GM12878 (cell line): ENCODE measurements at regions not wholly inside any gene's neighbourhood (a gene's known extent, or its start where the extent isn't known, plus 50 kb on each side); places are given as distances from the start of the nearest gene placed in this dataset.

Experiments
- ATAC-seq: fragments of 200-7000 bp; cut with Tn5 transposase; 3 replicates; pipeline ENCODE4 v1.9.1; 2020; ENCODE audit warnings: mild to moderate bottlenecking, moderate library complexity
- BruUV-seq: library from RNA; stranded (reverse); fragments of 400-500 nt; replicated peaks from 2 replicates; lab custom pipeline; 2021; lab: Mats Ljungman, UMichigan
- CTCF ChIA-PET: fragments of 300-600 bp; sonication (Branson Sonifier 250); formaldehyde crosslinking; extraction: SDS; loops from one replicate; lab custom pipeline; 2021; ENCODE audit warnings: inconsistent platforms; lab: Yijun Ruan, JAX
- POLR2A ChIA-PET: fragments of 350-600 bp; formaldehyde crosslinking; extraction: SDS; loops from one replicate; lab custom pipeline; 2021; ENCODE audit warnings: inconsistent platforms; lab: Charles Lee
- RAD21 ChIA-PET: fragments of 300-600 bp; sonication (Branson Sonifier 250); formaldehyde crosslinking; loops from one replicate; lab custom pipeline; 2023; ENCODE audit warnings: antibody characterized with exemption; ENCODE audit not compliant: unreplicated experiment; lab: Charles Lee
- SMC1A ChIA-PET: fragments of 300-600 bp; sonication (Branson Sonifier 250); formaldehyde crosslinking; loops from one replicate; lab custom pipeline; 2023; ENCODE audit not compliant: unreplicated experiment, uncharacterized antibody; lab: Charles Lee
- DNase-seq: peaks from one replicate; pipeline ENCODE4 v3.0.0-alpha.2; 2011; ENCODE audit warnings: low read depth, low spot score
- FAIRE-seq: peaks from 3 replicates; lab custom pipeline; 2011; peaks lifted over from hg19 to GRCh38; lab: Jason Lieb, UNC
- H2AFZ ChIP-seq: 2 replicates; pipeline ENCODE4 v1.6.0; 2011; ENCODE audit warnings: low read depth, low read length, control low read depth; ENCODE audit not compliant: control insufficient read depth
- H3K27ac ChIP-seq: 2 replicates; pipeline ENCODE4 v1.5.1; 2011; ENCODE audit warnings: control low read depth; ENCODE audit not compliant: control insufficient read depth, insufficient read depth
- H3K27me3 ChIP-seq, 2 experiments: replicated peaks in 1 of 2; 2 replicates each; pipeline versions ENCODE4 v1.6.0 to v1.6.1; 2011; ENCODE audit warnings: low read length in 1 of 2; ENCODE audit not compliant: control insufficient read depth in 2 of 2, insufficient read depth in 2 of 2
- H3K36me3 ChIP-seq, 2 experiments: 2 replicates each; pipeline ENCODE4 v1.5.1; 2011; ENCODE audit warnings: low read length in 1 of 2; ENCODE audit not compliant: control insufficient read depth in 2 of 2, insufficient read depth in 2 of 2
- H3K4me1 ChIP-seq: 2 replicates; pipeline ENCODE4 v1.6.1; 2011; ENCODE audit warnings: mild to moderate bottlenecking, low read length, moderate library complexity, mixed read lengths; ENCODE audit not compliant: control insufficient read depth, insufficient read depth
- H3K4me2 ChIP-seq: 2 replicates; pipeline ENCODE4 v1.6.0; 2011; ENCODE audit warnings: control low read depth; ENCODE audit not compliant: control insufficient read depth, insufficient read depth
- H3K4me3 ChIP-seq: fragments of 200-600 bp; sonication (generic); 2 replicates; pipeline ENCODE4 v1.5.1; 2016
- H3K79me2 ChIP-seq: 2 replicates; pipeline ENCODE4 v1.6.0; 2011; ENCODE audit warnings: low read length; ENCODE audit not compliant: control insufficient read depth, insufficient read depth
- H3K9ac ChIP-seq: 2 replicates; pipeline ENCODE4 v1.8.0; 2011; ENCODE audit warnings: low read length, control low read depth, mixed read lengths; ENCODE audit not compliant: control insufficient read depth, insufficient read depth
- H3K9me3 ChIP-seq: replicated peaks from 3 replicates; pipeline ENCODE4 v1.5.1; 2011; ENCODE audit warnings: mild to moderate bottlenecking, low read length; ENCODE audit not compliant: control insufficient read depth, insufficient read depth
- H4K20me1 ChIP-seq: 2 replicates; pipeline ENCODE4 v1.6.0; 2011; ENCODE audit not compliant: control insufficient read depth, insufficient read depth
- ATF2 ChIP-seq: IDR thresholded peaks from 2 replicates; pipeline ENCODE4 v1.6.1; 2012; ENCODE audit warnings: low read length, inconsistent platforms
- CBX5 ChIP-seq: sonication (generic); IDR thresholded peaks from 2 replicates; pipeline ENCODE4 v1.6.1; 2016; ENCODE audit warnings: low read depth, moderate library complexity, mild to moderate bottlenecking, inconsistent platforms
- CUX1 ChIP-seq: IDR thresholded peaks from 2 replicates; pipeline ENCODE4 v1.6.1; 2012; ENCODE audit warnings: improper control_type of control experiment, low read depth, low read length; ENCODE audit not compliant: insufficient replicate concordance
- E4F1 ChIP-seq: fragments of 450-650 bp; IDR thresholded peaks from 2 replicates; pipeline ENCODE4 v1.6.1; 2018; ENCODE audit warnings: borderline replicate concordance, mild to moderate bottlenecking; ENCODE audit not compliant: partially characterized antibody
- FOS ChIP-seq: IDR thresholded peaks from 3 replicates; pipeline ENCODE4 v1.6.1; 2011; ENCODE audit warnings: borderline replicate concordance; ENCODE audit not compliant: insufficient read length; ENCODE audit errors: extremely low read depth
- MEF2B ChIP-seq: fragments of 450-650 bp; IDR thresholded peaks from 2 replicates; pipeline ENCODE4 v1.6.1; 2018; ENCODE audit warnings: mild to moderate bottlenecking, moderate library complexity; ENCODE audit not compliant: partially characterized antibody, poor library complexity, severe bottlenecking
- MYC ChIP-seq: IDR thresholded peaks from 2 replicates; pipeline ENCODE4 v1.6.1; 2011; ENCODE audit warnings: mild to moderate bottlenecking, low read length, moderate library complexity, inconsistent platforms; ENCODE audit not compliant: insufficient read depth, insufficient replicate concordance, insufficient read length, severe bottlenecking
- PML ChIP-seq: IDR thresholded peaks from 2 replicates; pipeline ENCODE4 v1.6.1; 2012; ENCODE audit warnings: low read length, inconsistent platforms
- RCOR1 ChIP-seq: conservative IDR thresholded peaks from 2 replicates; pipeline ENCODE4 v1.6.1; 2012; ENCODE audit warnings: low read depth, low read length, improper control_type of control experiment
- RUNX3 ChIP-seq: IDR thresholded peaks from 2 replicates; pipeline ENCODE4 v1.6.1; 2012; ENCODE audit warnings: low read length, inconsistent platforms
- SIN3A ChIP-seq: IDR thresholded peaks from 2 replicates; pipeline ENCODE4 v1.6.1; 2012; ENCODE audit warnings: low read depth, low read length, improper control_type of control experiment
- SUPT20H ChIP-seq: IDR thresholded peaks from 2 replicates; pipeline ENCODE4 v1.6.1; 2011; ENCODE audit warnings: low read depth, mild to moderate bottlenecking, low read length, moderate library complexity, borderline replicate concordance; ENCODE audit not compliant: control insufficient read depth
- TAF1 ChIP-seq: IDR thresholded peaks from 2 replicates; pipeline ENCODE4 v1.6.1; 2011; ENCODE audit warnings: mild to moderate bottlenecking, low read depth, low read length, borderline replicate concordance
- TCF12 ChIP-seq: IDR thresholded peaks from 2 replicates; pipeline ENCODE4 v1.6.1; 2011; ENCODE audit warnings: low read depth, mild to moderate bottlenecking, low read length
- TCF3 ChIP-seq: IDR thresholded peaks from 2 replicates; pipeline ENCODE4 v1.6.1; 2012; ENCODE audit warnings: low read depth, mild to moderate bottlenecking, low read length, borderline replicate concordance; ENCODE audit not compliant: insufficient read depth
- ZNF207 ChIP-seq: fragments of 450-650 bp; IDR thresholded peaks from 2 replicates; pipeline ENCODE4 v1.6.1; 2014; ENCODE audit warnings: antibody characterized with exemption, mild to moderate bottlenecking, borderline replicate concordance
- ZNF384 ChIP-seq: IDR thresholded peaks from 2 replicates; pipeline ENCODE4 v1.6.1; 2012; ENCODE audit warnings: low read depth, mild to moderate bottlenecking, low read length, improper control_type of control experiment, borderline replicate concordance
- WGBS: methylation state at CpG from one replicate; pipeline ENCODE4 v1.1.6; 2016; ENCODE audit warnings: low lambda C conversion rate; ENCODE audit not compliant: insufficient replicate concordance, insufficient coverage; ENCODE audit errors: missing lambda C conversion rate; 5-methylcytosine and 5-hydroxymethylcytosine counted together
- in situ Hi-C: fragments of 300-500 bp; cut with MboI; formaldehyde crosslinking; loops from 9 replicates; pipeline ENCODE4 v1.14.3; 2018; ENCODE audit warnings: mixed read lengths
- intact Hi-C: fragments of 100-400 bp; cut with micrococcal nuclease; formaldehyde crosslinking; loops from one replicate; pipeline ENCODE4 v1.14.2; 2022; ENCODE audit not compliant: unreplicated experiment

GRCh38 chr13:107271227-107271626 is 703.3 kb upstream of the ARGLU1 start (continued):
- no peak for TF ChIP-seq FOS
- no peak for TF ChIP-seq ATF2
- TF ChIP-seq PML, result no peak
- TF ChIP-seq ZNF384, result no peak
- TF ChIP-seq CUX1, result no peak
- TF ChIP-seq TCF12, result no peak
- no peak for TF ChIP-seq MYC
- TF ChIP-seq CBX5, result no peak

- CTCF ChIA-PET, result no interaction called here
- H3K9me3 ChIP-seq, result no peaks in the 10 kb centered on the region
- DNase-seq, result no peak
- no peak overlapping the region for H3K4me3 ChIP-seq
- no peaks in the 10 kb centered on the region for H3K36me3 ChIP-seq
- H3K9ac ChIP-seq, result no peak overlapping the region
- intact Hi-C loops, result no loop called here
- RAD21 ChIA-PET, result no interaction called here
- in situ Hi-C loops, result no loop called here
- no peaks in the 10 kb centered on the region for H3K4me1 ChIP-seq
- no peak overlapping the region for H3K4me2 ChIP-seq
- FAIRE-seq, result no peak
- no peak for ATAC-seq
- H3K79me2 ChIP-seq, result no peaks in the 10 kb centered on the region
- H3K27ac ChIP-seq, result no peak overlapping the region
- H4K20me1 ChIP-seq, result no peaks in the 10 kb centered on the region
- SMC1A ChIA-PET, result no interaction called here
- WGBS, result 20% methylated on average over 1 of the region's 1 CpG
- no peak overlapping the region for H2AFZ ChIP-seq
- H3K27me3 ChIP-seq, result no peaks in the 10 kb centered on the region
- POLR2A ChIA-PET, result no interaction called here
- no TSS peak for BruUV-seq
- TF ChIP-seq TAF1 (no peak), SIN3A (no peak), RCOR1 (no peak), MEF2B (no peak), SUPT20H (no peak), RUNX3 (no peak), TCF3 (no peak), E4F1 (no peak), ZNF207 (no peak)
Observed at GRCh38 chr13:107266657-107267056, 698.7 kb upstream of the ARGLU1 start.
